CD4-positive, alpha-beta T cell treated with Interleukin-15 for 4 hours (primary cell): ENCODE measurements at regions not wholly inside any gene's neighbourhood (a gene's known extent, or its start where the extent isn't known, plus 50 kb on each side); places are given as distances from the start of the nearest gene placed in this dataset.

ENCODE experiments used
- DNase-seq: peaks from one replicate; pipeline ENCODE4 v3.0.0-alpha.2; 2020; ENCODE audit warnings: low spot score

- no peak for DNase-seq
Measured at GRCh38 chr5:34534523-34535103, 121.5 kb upstream of the RAI14 start.

GRCh38 chr5:34535433-34535832 is 120.7 kb upstream of the RAI14 start:
- no peak for DNase-seq

GRCh38 chr5:34535944-34536623 is 120.0 kb upstream of the RAI14 start:
- DNase-seq, result no peak

- DNase-seq, result no peak
Measured at GRCh38 chr5:34536699-34537098, 119.4 kb upstream of the RAI14 start.

GRCh38 chr5:34538026-34538672 is 118.0 kb upstream of the RAI14 start:
- no peak for DNase-seq

- no peak for DNase-seq
Measured at GRCh38 chr5:34539183-34539582, 116.9 kb upstream of the RAI14 start.

GRCh38 chr5:34541067-34541466 is 115.1 kb upstream of the RAI14 start:
- DNase-seq, result no peak

GRCh38 chr5:34542818-34543217 is 113.3 kb upstream of the RAI14 start:
- DNase-seq, result no peak

- DNase-seq, result no peak
Measured at GRCh38 chr5:34543687-34544086, 112.4 kb upstream of the RAI14 start.

- DNase-seq, result no peak
Measured at GRCh38 chr5:34544403-34544802, 111.7 kb upstream of the RAI14 start.

GRCh38 chr5:34545164-34545563 is 111.0 kb upstream of the RAI14 start:
- DNase-seq, result no peak

GRCh38 chr5:34545626-34546025 is 110.5 kb upstream of the RAI14 start:
- no peak for DNase-seq

GRCh38 chr5:34547300-34548085 is 108.6 kb upstream of the RAI14 start:
- DNase-seq, result no peak

GRCh38 chr5:34548086-34548403 is 108.1 kb upstream of the RAI14 start:
- no peak for DNase-seq

- no peak for DNase-seq
Measured at GRCh38 chr5:34550247-34550646, 105.9 kb upstream of the RAI14 start.

GRCh38 chr5:34550964-34551363 is 105.2 kb upstream of the RAI14 start:
- DNase-seq, result no peak

- DNase-seq, result no peak
Measured at GRCh38 chr5:34551911-34552433, 104.2 kb upstream of the RAI14 start.

GRCh38 chr5:34552686-34553085 is 103.4 kb upstream of the RAI14 start:
- DNase-seq, result no peak

GRCh38 chr5:34553581-34553980 is 102.5 kb upstream of the RAI14 start:
- DNase-seq, result no peak

GRCh38 chr5:34554641-34555040 is 101.5 kb upstream of the RAI14 start:
- no peak for DNase-seq

GRCh38 chr5:34555699-34556508 is 100.2 kb upstream of the RAI14 start:
- no peak for DNase-seq

GRCh38 chr5:34556509-34556782 is 99.7 kb upstream of the RAI14 start:
- no peak for DNase-seq
